ENCODE measurements at regions not wholly inside any gene's neighbourhood (a gene's known extent, or its start where the extent isn't known, plus 50 kb on each side); places are given as distances from the start of the nearest gene placed in this dataset.

GRCh38 chr4:123526511-123526910 is 129.9 kb downstream of the SPRY1 start:
- H3K27me3 ChIP-seq (ENCODE audit: control insufficient read depth, low read length): no peaks in the 10 kb centered on the region; the same call in 1 of the 2 replicates
- H3K4me1 ChIP-seq (ENCODE audit: control insufficient read depth, low read length): no peaks in the 10 kb centered on the region
- no peak overlapping the region for H3K4me2 ChIP-seq (ENCODE audit: low read length)
- TF ChIP-seq CTCF (IDR thresholded peaks at IDR 0.05; ENCODE audit: low read depth, low read length, poor library complexity, severe bottlenecking) (no peak), EZH2phosphoT487 (IDR thresholded peaks at IDR 0.05; ENCODE audit: borderline replicate concordance, low read length) (no peak)
- H3K9me3 ChIP-seq (ENCODE audit: control insufficient read depth, insufficient read depth, low read length): no peaks in the 10 kb centered on the region
- no peaks in the 10 kb centered on the region for H4K20me1 ChIP-seq (ENCODE audit: control insufficient read depth, insufficient read depth, low read depth, low read length)
- no peaks in the 10 kb centered on the region for H3F3A ChIP-seq (ENCODE audit: control insufficient read depth, insufficient read depth)
- no peaks in the 10 kb centered on the region for H3K36me3 ChIP-seq (ENCODE audit: control insufficient read depth, low read length)
- H3K4me3 ChIP-seq (ENCODE audit: low read length): no peak overlapping the region
- H3K79me2 ChIP-seq (ENCODE audit: control insufficient read depth, low read length): no peaks in the 10 kb centered on the region
- H3K27ac ChIP-seq (ENCODE audit: low read depth, low read length): no peak overlapping the region
- H3K9me2 ChIP-seq (replicated peaks; ENCODE audit: control insufficient read depth, low read length): no peaks in the 10 kb centered on the region

- TF ChIP-seq EZH2phosphoT487 (IDR thresholded peaks at IDR 0.05; ENCODE audit: borderline replicate concordance, low read length): no peak
- TF ChIP-seq CTCF (IDR thresholded peaks at IDR 0.05; ENCODE audit: low read depth, low read length, poor library complexity, severe bottlenecking): no peak
Measured at GRCh38 chr4:123528501-123529277, 132.1 kb downstream of the SPRY1 start.

GRCh38 chr4:123529278-123529568 is 132.6 kb downstream of the SPRY1 start:
- Histone ChIP-seq H3F3A (ENCODE audit: control insufficient read depth, insufficient read depth) (no peaks in the 10 kb centered on the region), H3K9me3 (ENCODE audit: control insufficient read depth, insufficient read depth, low read length) (0 out of 2 replicates have a peak, but pooled peaks cover 3% of the 10 kb centered on the region), H3K79me2 (ENCODE audit: control insufficient read depth, low read length) (no peaks in the 10 kb centered on the region), H3K4me1 (ENCODE audit: control insufficient read depth, low read length) (no peaks in the 10 kb centered on the region), H4K20me1 (ENCODE audit: control insufficient read depth, insufficient read depth, low read depth, low read length) (no peaks in the 10 kb centered on the region), H3K4me3 (ENCODE audit: low read length) (no peak overlapping the region), H3K36me3 (ENCODE audit: control insufficient read depth, low read length) (no peaks in the 10 kb centered on the region), H3K27ac (ENCODE audit: low read depth, low read length) (no peak overlapping the region), H3K4me2 (ENCODE audit: low read length) (no peak overlapping the region), H3K27me3 (ENCODE audit: control insufficient read depth, low read length) (no peaks in the 10 kb centered on the region), H3K9me2 (replicated peaks; ENCODE audit: control insufficient read depth, low read length) (no peaks in the 10 kb centered on the region)
- no peak for TF ChIP-seq CTCF (IDR thresholded peaks at IDR 0.05; ENCODE audit: low read depth, low read length, poor library complexity, severe bottlenecking)
- TF ChIP-seq EZH2phosphoT487 (IDR thresholded peaks at IDR 0.05; ENCODE audit: borderline replicate concordance, low read length): no peak

More at GRCh38 chr4:123528501-123529277, 132.1 kb downstream of the SPRY1 start:
- no peaks in the 10 kb centered on the region for H3K4me1 ChIP-seq (ENCODE audit: control insufficient read depth, low read length)
- H3K4me3 ChIP-seq (ENCODE audit: low read length): no peak overlapping the region
- no peaks in the 10 kb centered on the region for H3K79me2 ChIP-seq (ENCODE audit: control insufficient read depth, low read length)
- no peaks in the 10 kb centered on the region for H3K9me2 ChIP-seq (replicated peaks; ENCODE audit: control insufficient read depth, low read length)
- no peaks in the 10 kb centered on the region for H3K36me3 ChIP-seq (ENCODE audit: control insufficient read depth, low read length)
- H3K27ac ChIP-seq (ENCODE audit: low read depth, low read length): no peak overlapping the region
- H3K9me3 ChIP-seq (ENCODE audit: control insufficient read depth, insufficient read depth, low read length): no peaks in the 10 kb centered on the region
- H3K4me2 ChIP-seq (ENCODE audit: low read length): no peak overlapping the region
- no peaks in the 10 kb centered on the region for H3F3A ChIP-seq (ENCODE audit: control insufficient read depth, insufficient read depth)
- no peaks in the 10 kb centered on the region for H4K20me1 ChIP-seq (ENCODE audit: control insufficient read depth, insufficient read depth, low read depth, low read length)
- H3K27me3 ChIP-seq (ENCODE audit: control insufficient read depth, low read length): no peaks in the 10 kb centered on the region

Data from DOHH2 (cell line).